NCI-H2107 treated with DMSO at 0.1 percent for 48 hours (cell line): ENCODE measurements at regions not wholly inside any gene's neighbourhood (a gene's known extent, or its start where the extent isn't known, plus 50 kb on each side); places are given as distances from the start of the nearest gene placed in this dataset.

Experiments
- DNase-seq: peaks from one replicate; lab custom pipeline; 2025; ENCODE audit not compliant: unreplicated experiment; lab: John Stamatoyannopoulos, UW

DNA sequence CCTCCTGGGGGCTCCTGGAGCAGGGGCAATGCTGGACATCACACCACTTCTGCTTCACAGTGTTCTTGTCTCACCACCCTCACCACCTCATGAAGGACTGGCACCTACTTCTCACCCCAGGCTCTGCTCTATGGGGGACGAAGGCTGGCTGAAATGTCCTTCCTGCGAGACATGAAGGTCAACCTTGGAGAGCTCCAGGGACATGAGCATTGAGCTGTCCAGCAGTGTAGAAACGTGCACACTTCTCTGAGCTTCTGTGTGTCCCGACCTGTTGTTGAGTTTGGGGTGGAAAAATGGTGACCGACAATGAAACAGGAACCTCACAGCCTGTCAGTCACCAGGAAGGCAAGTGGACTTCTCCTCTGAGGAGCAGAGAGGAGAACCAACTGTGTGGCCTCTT lies 68.6 kb upstream of the ADAMTS16 start:
- no peak for DNase-seq

DNA sequence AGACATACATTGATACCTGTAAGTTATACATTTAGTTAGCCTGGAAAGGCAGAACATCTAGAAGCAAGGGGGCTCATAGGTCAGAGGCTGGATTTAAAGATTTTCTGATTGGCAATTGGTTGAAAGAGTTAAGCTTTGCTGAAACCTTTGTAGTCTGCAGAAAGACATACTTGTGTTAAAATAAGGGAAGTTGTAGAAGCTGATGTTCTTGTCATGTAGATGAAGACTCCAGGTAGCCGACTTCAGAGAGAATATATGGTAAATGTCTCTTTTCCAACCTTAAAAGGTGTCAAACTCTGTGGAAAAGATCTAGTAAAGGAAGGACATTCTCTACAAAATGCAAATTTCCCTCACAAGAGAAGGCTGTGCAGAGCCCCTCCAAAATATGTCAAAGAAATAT lies 62.9 kb upstream of the ADAMTS16 start:
- DNase-seq = no peak

DNA sequence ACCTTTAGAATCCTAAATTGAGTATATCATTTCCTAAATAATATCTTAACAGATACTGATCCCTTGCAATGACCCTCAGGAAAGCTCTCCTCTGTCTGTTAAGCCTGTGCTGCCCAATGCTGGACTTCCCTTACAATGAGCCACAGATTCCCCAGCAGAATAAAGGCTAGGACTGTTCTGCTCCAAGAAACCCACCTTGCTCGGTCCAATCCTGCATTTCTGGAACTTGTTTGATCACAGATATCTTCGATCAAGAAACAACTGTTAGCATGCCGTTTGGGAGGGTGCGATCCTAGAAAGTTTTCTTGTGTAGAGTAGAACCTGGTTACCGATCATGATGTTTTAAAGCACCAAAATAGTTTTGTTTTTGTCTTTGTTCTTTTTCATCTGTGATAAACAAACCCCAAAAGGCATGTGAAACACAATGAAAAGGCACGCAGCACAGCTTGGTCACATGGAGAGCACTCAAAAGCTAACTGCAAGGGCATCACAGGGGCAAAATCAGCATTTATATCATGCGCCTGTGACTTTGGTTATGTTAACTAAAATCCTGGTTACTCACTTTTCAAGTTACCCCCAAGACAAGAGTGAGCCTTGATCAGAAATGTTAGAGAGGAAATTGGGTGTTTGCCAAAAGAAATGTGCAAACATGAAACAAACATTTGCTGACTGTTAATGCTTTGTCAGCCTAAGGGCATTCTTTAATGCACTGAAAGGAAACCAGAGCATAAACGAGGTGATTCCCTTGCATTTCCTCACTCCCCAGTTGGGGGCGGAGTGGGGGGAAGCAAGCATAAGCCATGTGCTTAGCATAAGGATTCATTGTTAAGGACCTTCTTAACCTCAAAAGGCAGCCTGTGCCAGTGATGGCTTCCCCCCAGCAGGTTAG lies 61.9 kb upstream of the ADAMTS16 start:
- DNase-seq = no peak

DNA sequence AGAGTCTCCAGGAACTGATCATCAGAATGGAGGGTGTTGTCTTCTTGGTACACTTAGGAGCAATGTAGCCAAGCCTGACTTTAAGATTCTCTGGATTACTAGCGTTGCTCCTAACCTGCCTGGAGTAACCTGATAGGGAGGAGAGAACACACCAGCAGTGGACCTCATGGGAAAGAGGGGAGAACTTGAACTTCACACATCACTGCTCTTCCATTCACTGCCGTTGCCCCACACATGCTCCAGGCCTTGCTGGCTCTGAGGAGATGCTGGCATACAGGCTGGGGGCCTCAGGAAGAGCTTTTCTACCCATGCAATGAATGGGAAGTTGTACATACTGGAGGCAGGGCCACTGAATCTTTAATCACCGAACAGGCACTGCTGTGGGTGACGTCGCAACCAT lies 60.3 kb upstream of the ADAMTS16 start:
- DNase-seq = no peak

DNA sequence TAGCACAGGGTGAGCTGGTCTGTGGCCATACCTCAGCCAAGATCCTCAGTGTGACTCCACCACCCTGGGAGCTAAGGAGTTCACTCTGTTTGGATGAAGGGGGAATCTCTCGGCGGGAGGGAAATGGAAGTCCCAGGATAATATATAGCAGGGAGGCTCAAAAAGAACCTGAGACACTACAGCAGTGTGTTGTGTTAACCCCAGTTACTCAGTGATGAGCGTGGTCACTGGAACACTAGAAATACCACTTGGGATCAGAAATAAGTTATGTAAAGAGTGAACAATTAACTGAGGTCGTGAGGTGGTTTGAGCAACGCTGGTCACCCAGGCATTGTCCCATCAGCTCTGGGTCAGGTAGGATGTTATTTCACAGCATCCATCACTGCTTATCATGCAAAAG lies 59.3 kb upstream of the ADAMTS16 start:
- no peak for DNase-seq

DNA sequence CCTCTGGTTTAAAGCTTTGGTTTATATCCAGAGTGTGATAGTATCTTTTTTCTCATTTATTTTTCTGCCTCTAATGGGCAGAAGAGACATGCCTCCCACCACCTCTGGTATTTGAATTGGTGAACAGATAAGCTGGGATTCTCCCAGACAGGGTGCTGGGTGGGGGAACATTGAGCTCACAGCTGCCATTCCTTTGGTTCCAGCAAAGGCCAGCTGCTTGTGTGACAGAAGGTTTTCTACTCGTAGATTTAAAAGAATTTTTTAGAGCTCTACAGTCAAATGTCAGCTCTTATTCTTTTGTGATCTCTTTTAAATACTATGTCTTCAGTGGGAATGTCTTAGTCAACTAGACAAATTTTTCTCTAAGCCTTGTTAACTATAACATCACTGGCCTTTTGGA lies 54.7 kb upstream of the ADAMTS16 start:
- no peak for DNase-seq

DNA sequence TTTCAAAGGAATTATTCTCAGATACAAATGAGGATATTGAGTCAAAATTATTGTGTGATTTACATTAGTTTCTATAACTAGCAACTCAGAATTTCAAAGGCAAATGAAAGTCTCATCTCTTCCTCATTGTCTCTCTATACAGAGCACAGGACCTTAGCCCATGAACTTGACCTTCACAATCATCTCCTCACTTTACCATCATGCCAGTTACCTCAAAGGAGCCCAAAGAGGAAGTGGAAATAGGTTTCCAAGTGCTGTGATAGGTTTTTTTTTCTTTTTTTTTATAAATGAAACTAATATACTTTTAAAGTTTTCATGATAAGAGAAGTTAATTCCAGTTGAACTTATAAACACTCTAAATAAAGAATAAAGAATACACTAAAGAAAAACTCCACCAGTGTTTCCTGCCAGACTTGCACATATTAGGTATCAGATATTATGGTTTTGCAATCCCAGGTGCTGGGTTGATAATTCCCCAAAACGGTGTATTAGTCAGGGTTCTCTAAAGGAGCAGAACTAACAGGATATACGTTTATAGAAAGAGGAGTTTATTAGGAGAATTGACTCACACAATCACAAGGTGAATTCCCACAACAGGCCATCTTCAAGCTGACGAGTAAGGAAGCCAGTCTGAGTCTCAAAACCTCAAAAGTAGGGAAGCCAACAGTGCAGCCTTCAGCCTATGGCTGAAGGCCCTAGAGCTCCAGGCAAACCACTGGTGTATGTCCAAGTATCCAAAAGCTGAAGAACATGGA lies 50.1 kb upstream of the ADAMTS16 start:
- DNase-seq = no peak
